ENCODE measurements at regions not wholly inside any gene's neighbourhood (a gene's known extent, or its start where the extent isn't known, plus 50 kb on each side); places are given as distances from the start of the nearest gene placed in this dataset.
"Not testable (repeated sequence)": the region's sequence is repeated elsewhere in the genome, so short reads cannot be mapped to it uniquely, and the experiment has no call there.

DNA sequence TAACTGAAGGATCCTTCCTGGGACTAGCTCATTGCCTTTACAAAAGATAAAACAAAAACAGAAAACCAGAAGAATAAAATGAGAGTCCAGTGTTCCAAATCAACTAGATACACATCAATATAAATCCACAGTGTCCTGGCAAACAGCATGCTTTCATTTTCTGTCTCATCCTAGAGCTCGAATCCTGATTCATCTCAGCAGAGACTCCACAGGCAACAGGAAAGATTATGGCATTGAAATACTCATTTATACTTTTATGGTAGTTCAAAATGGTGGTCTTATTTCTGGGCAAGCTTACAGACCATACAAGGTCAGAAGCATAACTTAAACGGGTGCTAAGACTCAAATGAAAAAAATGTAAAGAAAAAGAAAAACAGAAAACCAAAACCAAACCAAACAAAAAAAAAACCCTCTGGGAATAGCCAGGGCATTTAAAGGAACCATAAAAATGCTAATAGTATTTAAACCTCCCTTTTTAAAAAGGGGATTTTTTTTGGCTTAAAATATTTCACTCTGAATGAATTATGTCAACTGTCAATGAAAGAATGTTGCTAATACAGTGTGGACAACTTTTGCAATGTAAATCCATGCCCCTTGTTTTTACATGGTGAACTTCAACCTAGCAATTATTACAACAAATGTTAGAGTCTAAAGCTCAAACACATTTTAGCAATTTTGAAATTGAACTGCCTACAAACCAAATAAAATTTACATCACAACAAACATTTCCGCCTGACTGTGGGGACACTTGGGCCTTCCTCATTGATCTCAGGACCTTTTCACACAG lies 57.9 kb downstream of the GPR101 start:
- no peaks in the 10 kb centered on the region for H3K27me3 Mint-ChIP-seq
- H3K27ac Mint-ChIP-seq: no peak overlapping the region
- no peak overlapping the region for H3K4me3 Mint-ChIP-seq
- peaks cover 4% of the 10 kb centered on the region for H3K9me3 Mint-ChIP-seq
- no peaks in the 10 kb centered on the region for H3K36me3 Mint-ChIP-seq (ENCODE audit: low read depth)
- H3K4me1 Mint-ChIP-seq (ENCODE audit: low read depth): no peaks in the 10 kb centered on the region

DNA sequence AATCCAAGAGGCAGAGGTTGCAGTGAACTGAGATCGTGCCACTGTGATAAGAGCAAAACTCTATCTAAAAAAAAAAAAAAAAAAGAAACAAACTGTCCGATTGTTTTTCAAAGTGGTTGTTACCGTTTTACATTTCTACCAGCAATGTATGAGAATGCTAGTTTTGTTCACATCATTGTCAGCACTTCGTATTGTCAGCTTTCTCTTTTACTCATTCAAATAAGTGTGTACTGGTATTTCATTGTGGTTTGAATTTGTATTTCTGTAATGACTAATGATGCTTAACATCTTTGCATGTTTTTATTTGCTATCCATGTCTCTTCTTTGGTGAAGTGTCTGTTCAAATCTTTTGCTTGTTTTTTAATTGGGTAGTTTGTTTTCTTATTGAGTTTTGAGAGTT lies 65.8 kb downstream of the GPR101 start:
- Mint-ChIP-seq H3K4me3 (no peak overlapping the region), H3K4me1 (ENCODE audit: low read depth) (peaks cover 4% of the 10 kb centered on the region), H3K27me3 (no peaks in the 10 kb centered on the region), H3K9me3 (no peaks in the 10 kb centered on the region), H3K36me3 (ENCODE audit: low read depth) (no peaks in the 10 kb centered on the region), H3K27ac (no peak overlapping the region)

DNA sequence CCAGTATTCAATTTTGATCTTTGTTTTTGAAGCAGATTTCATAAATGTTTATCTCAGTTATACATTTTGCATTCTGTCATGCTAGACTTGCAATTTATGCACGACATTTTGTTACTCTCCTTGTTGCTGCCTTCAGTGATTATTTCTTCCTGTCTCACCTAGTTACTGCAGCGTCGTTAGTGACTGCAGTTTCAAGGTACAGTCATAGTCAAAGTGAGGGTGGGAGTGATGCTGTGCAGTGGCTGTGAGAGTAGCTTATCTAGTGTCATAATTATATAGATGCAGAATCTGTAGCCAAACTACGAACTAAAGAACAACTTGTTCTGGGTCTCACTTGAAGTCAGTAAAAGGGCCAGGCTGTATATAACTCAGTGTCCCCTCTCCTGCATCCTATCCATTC lies 69.8 kb downstream of the GPR101 start:
- no peak overlapping the region for H3K4me3 Mint-ChIP-seq
- no peaks in the 10 kb centered on the region for H3K36me3 Mint-ChIP-seq (ENCODE audit: low read depth)
- no peaks in the 10 kb centered on the region for H3K27me3 Mint-ChIP-seq
- no peak overlapping the region for H3K27ac Mint-ChIP-seq
- no peaks in the 10 kb centered on the region for H3K9me3 Mint-ChIP-seq
- peaks cover 4% of the 10 kb centered on the region for H3K4me1 Mint-ChIP-seq (ENCODE audit: low read depth)

- Mint-ChIP-seq H3K4me1 (ENCODE audit: low read depth) (no peaks in the 10 kb centered on the region), H3K27me3 (no peaks in the 10 kb centered on the region), H3K36me3 (ENCODE audit: low read depth) (no peaks in the 10 kb centered on the region), H3K4me3 (no peak overlapping the region), H3K27ac (no peak overlapping the region), H3K9me3 (no peaks in the 10 kb centered on the region)
Measured at GRCh38 chrX:136961594-136962135, 72.1 kb downstream of the GPR101 start.

- Mint-ChIP-seq H3K9me3 (no peaks in the 10 kb centered on the region), H3K4me3 (no peak overlapping the region), H3K27ac (no peak overlapping the region), H3K36me3 (ENCODE audit: low read depth) (no peaks in the 10 kb centered on the region), H3K4me1 (ENCODE audit: low read depth) (no peaks in the 10 kb centered on the region), H3K27me3 (no peaks in the 10 kb centered on the region)
Measured at GRCh38 chrX:136954930-136955329, 74.4 kb upstream of the RBMX start.

DNA sequence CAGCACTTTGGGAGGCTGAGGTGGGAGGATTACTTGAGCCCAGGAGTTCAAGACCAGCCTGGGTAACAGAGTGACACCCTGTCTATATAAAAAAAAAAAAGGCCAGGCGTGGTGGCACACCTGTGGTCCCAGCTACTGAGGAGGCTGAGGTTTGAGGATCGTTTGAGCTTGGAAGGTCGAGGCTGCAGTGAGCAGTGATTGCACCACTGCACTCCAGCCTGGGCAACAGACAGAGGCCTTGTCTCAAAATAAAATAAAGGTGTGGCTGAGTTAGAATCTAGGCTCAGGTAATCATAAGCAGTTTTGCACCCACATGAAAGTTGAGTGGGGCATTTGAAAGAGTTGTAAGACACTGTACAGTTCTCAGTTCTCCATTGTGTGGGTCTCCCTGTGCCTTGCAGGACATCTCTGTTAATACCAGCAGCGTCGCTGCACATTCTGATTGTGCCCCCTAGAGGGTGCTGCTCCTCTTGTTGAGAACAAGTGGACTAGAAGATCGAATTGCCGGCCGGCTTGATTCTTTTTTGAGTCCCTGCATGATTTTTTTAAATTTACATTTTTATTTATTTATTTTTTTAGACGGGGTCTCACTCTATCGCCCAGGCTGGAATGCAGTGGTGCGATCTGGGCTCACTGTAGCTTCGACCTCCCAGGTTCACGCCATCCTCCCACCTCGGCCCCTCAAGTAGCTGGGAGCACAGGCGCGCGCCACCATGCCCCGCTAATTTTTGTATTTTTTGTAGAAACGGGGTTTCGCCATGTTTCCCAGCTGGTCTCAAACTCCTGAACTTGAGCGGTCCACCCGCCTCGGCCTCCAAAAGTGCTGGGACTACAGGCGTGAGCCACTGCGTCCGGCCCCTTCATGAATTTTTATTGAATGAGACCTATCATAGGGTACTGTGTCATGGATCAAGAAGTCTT lies 73.6 kb upstream of the RBMX start:
- no peak overlapping the region for H3K27ac Mint-ChIP-seq
- no peaks in the 10 kb centered on the region for H3K9me3 Mint-ChIP-seq
- H3K36me3 Mint-ChIP-seq (ENCODE audit: low read depth): no peaks in the 10 kb centered on the region
- H3K4me1 Mint-ChIP-seq (ENCODE audit: low read depth): no peaks in the 10 kb centered on the region
- no peak overlapping the region for H3K4me3 Mint-ChIP-seq
- H3K27me3 Mint-ChIP-seq: no peaks in the 10 kb centered on the region

GRCh38 chrX:136950211-136950610 lies 69.7 kb upstream of the RBMX start:
- Mint-ChIP-seq H3K4me1 (ENCODE audit: low read depth) (no peaks in the 10 kb centered on the region), H3K36me3 (ENCODE audit: low read depth) (no peaks in the 10 kb centered on the region), H3K9me3 (no peaks in the 10 kb centered on the region), H3K4me3 (no peak overlapping the region), H3K27ac (no peak overlapping the region), H3K27me3 (no peaks in the 10 kb centered on the region)

- Mint-ChIP-seq H3K36me3 (ENCODE audit: low read depth) (peaks cover 8% of the 10 kb centered on the region), H3K9me3 (no peaks in the 10 kb centered on the region), H3K4me1 (ENCODE audit: low read depth) (peaks cover 1% of the 10 kb centered on the region), H3K4me3 (no peak overlapping the region), H3K27me3 (no peaks in the 10 kb centered on the region), H3K27ac (no peak overlapping the region)
Measured at GRCh38 chrX:136941396-136942337, 61.1 kb upstream of the RBMX start.

DNA sequence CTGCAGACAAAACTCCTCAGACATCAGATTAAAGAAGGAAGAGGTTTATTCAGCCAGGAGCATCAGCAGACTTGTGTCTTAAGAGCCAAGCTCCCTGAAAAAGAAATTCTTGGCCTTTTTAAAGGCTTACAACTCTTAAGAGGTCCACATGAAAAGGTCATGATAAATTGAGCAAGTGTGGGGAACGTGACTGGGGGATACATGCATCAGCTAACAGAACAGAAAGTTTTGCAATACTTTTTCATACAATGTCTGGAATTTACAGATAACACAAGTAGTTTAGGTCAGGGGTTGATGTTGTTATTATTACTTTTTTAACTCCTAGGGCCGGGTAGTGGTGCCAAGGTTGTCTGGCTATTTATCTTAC lies 55.6 kb upstream of the RBMX start:
- H3K4me1 Mint-ChIP-seq (ENCODE audit: low read depth): peaks cover 12% of the 10 kb centered on the region

GRCh38 chrX:136935533-136936182 lies 55.1 kb upstream of the RBMX start:
- not testable (repeated sequence) for H3K27ac Mint-ChIP-seq, H3K27me3 Mint-ChIP-seq, H3K9me3 Mint-ChIP-seq
- Mint-ChIP-seq H3K36me3 (ENCODE audit: low read depth) (peaks cover 12% of the 10 kb centered on the region), H3K4me3 (peak overlapping the region; percentile 67), H3K4me1 (ENCODE audit: low read depth) (peaks cover 12% of the 10 kb centered on the region)

More for the DNA sequence above, 55.6 kb upstream of the RBMX start:
- Mint-ChIP-seq H3K9me3 (no peaks in the 10 kb centered on the region), H3K36me3 (ENCODE audit: low read depth) (peaks cover 9% of the 10 kb centered on the region), H3K4me3 (no peak overlapping the region), H3K27ac (no peak overlapping the region), H3K27me3 (no peaks in the 10 kb centered on the region)

GRCh38 chrX:136934652-136935051 lies 54.1 kb upstream of the RBMX start:
- not testable (repeated sequence) for H3K27ac Mint-ChIP-seq, H3K4me3 Mint-ChIP-seq, H3K9me3 Mint-ChIP-seq, H3K27me3 Mint-ChIP-seq
- H3K36me3 Mint-ChIP-seq (ENCODE audit: low read depth): peaks cover 12% of the 10 kb centered on the region
- H3K4me1 Mint-ChIP-seq (ENCODE audit: low read depth): peaks cover 12% of the 10 kb centered on the region

DNA sequence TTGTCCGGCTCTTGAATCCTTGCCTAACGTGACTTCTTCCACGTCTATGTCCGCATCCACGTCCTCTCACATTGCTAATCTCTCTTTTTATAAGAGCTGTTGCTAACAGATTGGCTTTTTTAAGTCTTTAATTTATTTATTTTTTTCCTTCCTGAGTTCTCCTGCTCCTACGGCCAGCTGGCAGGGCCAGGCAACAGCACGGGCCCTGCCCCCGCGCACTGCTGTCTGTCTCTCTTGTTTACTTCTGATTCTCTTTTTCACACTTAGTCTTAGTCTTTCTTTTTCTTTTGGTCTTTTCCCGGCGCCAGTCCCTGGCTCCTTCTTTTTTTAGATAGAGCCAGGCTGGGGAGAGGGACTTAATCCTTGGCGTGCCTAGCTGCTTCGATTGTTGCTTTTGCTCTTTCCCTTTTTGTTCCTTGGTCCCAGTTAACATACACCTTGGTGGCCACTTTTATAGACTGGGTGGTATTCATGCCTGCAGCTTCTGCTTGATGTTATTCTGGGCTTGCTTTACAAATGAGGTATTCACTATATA lies 53.2 kb upstream of the RBMX start:
- Mint-ChIP-seq H3K36me3 (ENCODE audit: low read depth) (peaks cover 12% of the 10 kb centered on the region), H3K4me3 (no peak overlapping the region), H3K9me3 (no peaks in the 10 kb centered on the region), H3K4me1 (ENCODE audit: low read depth) (peaks cover 12% of the 10 kb centered on the region), H3K27ac (no peak overlapping the region), H3K27me3 (no peaks in the 10 kb centered on the region)

DNA sequence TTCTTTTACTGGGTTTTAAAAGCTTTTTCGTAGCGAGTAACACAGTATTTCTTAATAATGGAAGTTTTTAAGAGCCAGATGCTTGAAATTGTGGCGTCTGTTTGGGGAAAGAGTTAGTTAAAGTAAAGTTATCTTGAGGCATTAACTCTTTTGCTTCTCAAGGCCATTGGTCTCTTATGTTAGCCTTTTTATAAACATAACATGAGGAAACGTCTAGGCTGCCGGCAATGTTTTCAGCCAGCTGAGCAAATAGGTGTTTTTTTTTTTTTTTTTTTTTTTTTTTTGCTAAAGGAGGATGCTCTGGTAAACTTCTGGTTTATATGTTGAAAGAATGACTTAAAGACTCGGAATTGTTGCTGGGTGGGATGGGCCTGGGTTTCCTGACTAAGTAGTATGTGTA lies 51.1 kb upstream of the RBMX start:
- Mint-ChIP-seq H3K4me3 (no peak overlapping the region), H3K27me3 (no peaks in the 10 kb centered on the region), H3K9me3 (no peaks in the 10 kb centered on the region), H3K36me3 (ENCODE audit: low read depth) (peaks cover 10% of the 10 kb centered on the region), H3K4me1 (ENCODE audit: low read depth) (peaks cover 11% of the 10 kb centered on the region), H3K27ac (no peak overlapping the region)
